ENCODE measurements at regions not wholly inside any gene's neighbourhood (a gene's known extent, or its start where the extent isn't known, plus 50 kb on each side); places are given as distances from the start of the nearest gene placed in this dataset.

GRCh38 chr3:18238746-18239331 is 186.3 kb downstream of the SATB1 start:
- TF ChIP-seq CTCF (IDR thresholded peaks at IDR 0.05) (no peak), ATF6 (CRISPR knock-in tag; IDR thresholded peaks at IDR 0.05) (no peak), CREB1 (CRISPR knock-in tag; IDR thresholded peaks at IDR 0.05) (no peak), TEAD4 (CRISPR knock-in tag; IDR thresholded peaks at IDR 0.05) (no peak)

Data from WTC11 (cell line).